Middle frontal gyrus (tissue), 1 donor: ENCODE measurements at regions not wholly inside any gene's neighbourhood (a gene's known extent, or its start where the extent isn't known, plus 50 kb on each side); places are given as distances from the start of the nearest gene placed in this dataset.

ENCODE experiments used
- DNase-seq: peaks from one replicate; pipeline ENCODE4 v3.0.0-alpha.2; 2015; ENCODE audit warnings: low spot score; ENCODE audit errors: extremely low spot score

DNA sequence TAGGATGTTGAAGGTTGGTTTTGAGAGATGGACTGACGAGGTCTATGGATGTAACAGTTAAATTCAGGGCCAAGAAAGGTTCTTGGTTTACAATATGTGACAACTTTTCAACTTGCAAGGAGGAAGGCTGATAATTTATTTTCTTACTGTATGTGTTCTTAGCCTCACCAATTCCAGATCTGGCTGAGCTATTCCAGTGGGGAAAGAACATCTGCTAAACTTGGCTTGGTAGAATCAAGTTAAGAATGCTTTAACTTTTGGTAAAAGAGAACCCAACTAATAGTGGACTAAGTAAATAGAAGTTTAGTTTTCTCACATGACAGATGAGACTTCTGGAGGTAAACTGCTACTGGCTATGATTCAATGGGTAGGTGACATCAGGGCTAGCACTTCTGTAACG, 222.9 kb downstream of the KLF5 start:
- DNase-seq = no peak

- DNase-seq = no peak
These were observed 219.4 kb downstream of the KLF5 start for GRCh38 chr13:73278186-73278585.

DNA sequence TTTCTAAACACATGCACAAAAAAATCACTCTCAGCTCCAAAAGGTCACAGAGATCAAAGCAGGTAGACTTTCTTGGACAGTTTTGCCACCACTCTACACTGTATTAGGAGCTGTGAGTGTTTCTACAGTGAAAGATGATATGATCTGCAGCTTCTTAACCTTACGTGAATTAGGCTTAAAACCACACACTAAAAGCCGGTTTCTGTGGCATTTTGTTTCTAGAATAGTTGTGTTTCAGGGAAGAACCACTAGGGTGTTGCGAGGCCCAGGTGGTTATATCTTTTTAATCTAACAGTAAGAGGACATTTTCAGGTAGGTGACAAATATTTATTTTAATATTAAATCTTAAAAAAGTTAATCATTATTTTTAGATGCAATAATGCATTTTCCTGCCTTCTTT, 216.4 kb downstream of the KLF5 start:
- DNase-seq = no peak

DNA sequence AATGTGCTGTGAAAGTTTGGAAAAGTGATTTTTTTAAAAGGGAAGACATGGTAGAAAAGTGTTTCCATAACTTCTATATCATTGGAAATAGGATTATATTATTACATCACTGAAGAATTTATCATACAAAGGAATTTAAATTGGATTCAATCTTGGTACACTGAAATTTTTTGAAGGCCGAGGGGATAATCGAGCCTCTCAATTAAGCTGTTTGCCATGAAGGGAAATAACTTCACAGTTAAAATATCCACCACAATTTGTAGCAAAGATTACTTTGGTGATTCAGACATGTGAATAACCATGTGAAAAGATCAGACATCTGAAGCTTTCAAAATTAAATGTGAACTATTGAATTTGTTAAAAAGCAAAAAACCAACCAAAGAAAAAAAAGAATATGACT, 215.3 kb downstream of the KLF5 start:
- DNase-seq = no peak

DNA sequence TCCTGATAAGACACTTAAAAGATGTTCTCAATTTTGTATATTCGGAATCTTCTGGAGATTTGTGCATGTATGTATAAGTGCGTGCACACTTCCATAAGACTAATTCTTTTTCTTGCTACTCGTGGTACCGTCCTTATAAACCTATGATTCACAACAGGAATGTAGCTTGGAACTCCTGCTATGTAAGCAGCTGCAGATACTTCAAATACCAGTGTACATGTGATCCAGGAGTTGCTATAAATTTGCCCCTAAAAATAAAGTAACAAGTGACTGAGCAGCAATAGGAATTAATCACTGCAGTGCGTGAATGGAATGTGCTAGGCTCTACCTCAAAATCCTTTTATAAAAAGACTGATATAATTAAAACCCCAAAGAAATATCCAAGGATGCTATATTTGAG, 214.9 kb downstream of the KLF5 start:
- DNase-seq = no peak

- DNase-seq = no peak
These were observed 214.5 kb downstream of the KLF5 start for GRCh38 chr13:73273276-73273675.

GRCh38 chr13:73272831-73273230, 214.0 kb downstream of the KLF5 start:
- no peak for DNase-seq

DNA sequence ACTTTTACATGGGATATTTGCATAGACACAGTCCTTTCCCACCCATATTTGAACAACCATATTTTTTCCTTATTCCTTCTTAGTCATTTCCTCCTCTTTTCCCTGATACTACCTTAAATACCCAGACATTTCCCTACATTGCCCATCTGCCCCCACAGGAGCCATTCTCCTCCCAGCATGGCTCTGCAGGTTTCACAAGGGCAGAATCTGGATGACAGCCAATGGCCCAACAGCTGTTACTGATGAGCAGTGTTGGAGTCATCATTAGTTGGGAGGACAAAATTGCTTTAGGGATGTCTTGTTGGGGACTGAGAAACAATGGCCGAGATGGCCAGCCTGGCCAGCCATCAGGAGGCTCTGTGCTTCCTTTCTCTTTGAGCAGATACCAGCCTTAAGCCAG, 209.5 kb downstream of the KLF5 start:
- no peak for DNase-seq

GRCh38 chr13:73266640-73267180, 207.9 kb downstream of the KLF5 start:
- no peak for DNase-seq

DNA sequence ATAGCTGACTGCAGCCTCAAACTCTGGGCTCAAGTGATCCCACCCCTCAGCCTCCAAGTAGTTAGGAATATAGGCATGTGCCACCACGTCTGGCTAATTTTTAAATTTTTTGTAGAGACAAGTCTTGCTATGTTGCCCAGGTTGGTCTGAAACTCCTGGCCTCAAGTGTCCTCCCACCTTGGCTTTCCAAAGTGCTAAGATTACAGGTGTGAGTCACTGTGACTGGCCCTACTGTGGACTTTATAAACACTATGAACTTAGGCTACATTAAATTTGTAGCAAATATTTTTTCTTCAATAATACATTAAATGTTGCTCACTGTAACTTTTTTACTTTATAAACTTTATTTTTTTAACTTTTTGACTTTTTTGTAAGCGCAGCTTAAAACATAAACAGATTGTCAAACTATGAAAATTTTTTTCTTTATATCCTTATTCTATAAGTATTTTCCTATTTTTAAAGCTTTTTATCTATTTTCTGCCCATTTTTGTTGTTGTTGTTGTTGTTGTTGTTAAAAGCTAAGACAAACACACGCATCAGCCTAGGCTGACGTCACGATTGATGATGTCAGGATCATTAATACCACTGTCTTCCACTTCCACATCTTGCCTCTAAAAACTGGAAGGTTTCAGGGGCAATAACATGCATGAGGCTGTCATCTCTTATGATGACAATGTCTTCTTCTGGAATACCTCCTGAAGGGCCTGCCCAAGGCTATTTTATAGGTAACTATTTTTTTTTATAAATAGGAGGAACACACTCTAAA, 204.2 kb downstream of the KLF5 start:
- DNase-seq = no peak

DNA sequence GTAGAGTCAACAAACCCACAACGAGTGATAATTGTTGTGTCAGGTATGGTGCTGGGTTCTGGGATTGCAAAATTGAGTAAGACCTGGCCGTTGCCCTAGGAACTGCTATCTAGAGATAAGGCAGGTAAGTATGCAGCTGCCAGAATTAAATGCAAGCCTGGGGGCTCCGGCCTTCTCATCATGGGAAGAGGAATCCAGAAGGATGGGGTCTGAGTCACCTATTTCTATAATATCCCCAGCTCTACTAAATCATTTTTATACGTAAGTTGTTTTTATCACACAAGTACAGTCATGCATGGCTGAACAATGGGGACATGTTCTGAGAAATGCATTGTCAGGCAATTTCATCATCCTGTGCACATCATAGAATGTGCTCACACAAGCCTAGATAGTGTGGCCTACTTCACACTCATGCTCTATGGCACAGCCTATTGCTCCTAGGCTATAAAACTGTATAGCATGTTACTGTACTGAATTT, 203.0 kb downstream of the KLF5 start:
- no peak for DNase-seq

DNA sequence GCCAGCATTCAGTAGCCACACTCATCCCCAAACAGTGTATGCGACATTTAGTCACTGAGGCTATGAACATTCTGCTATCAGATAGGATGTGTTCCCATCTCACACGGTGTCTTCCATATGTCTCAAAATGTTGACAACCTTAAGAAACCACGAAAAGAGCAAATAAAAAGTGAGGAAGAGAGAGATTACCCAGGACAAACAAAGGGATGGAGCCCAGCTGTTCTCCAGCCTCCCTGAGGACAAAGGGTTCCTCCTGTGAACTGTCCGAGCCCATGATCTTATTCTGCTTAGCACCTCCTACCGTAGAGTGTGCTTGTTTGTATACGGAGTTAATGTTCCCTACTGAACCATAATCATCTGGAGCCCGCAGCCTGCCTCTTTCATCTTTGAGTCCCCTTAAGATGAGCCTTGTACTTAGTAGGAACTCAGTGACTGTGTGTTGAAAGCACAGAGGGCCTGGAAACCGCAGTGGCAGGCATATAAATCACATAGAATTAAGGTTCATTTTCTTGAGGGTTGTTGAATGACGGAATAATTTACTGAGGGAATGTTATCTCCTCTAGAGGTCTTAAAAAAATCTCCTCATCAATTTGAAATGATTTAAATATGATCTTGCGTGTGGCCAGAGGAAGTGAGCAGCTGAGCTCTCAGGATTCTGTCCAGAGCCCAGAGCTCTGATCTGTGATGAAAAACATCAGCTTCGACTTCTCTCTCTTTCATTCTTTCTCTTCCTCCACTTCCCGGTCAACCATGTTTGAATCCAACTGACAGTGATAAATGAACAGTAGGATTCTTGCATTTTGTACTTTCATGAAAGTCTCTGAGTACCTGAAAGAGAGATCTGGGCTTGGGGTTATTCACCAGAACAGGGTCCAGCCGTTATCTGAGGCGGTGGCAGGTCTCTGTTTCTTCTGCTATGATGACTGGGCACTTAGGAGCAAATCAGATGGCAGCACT, 200.5 kb downstream of the KLF5 start:
- DNase-seq = no peak

GRCh38 chr13:73258406-73258805, 199.6 kb downstream of the KLF5 start:
- no peak for DNase-seq

DNA sequence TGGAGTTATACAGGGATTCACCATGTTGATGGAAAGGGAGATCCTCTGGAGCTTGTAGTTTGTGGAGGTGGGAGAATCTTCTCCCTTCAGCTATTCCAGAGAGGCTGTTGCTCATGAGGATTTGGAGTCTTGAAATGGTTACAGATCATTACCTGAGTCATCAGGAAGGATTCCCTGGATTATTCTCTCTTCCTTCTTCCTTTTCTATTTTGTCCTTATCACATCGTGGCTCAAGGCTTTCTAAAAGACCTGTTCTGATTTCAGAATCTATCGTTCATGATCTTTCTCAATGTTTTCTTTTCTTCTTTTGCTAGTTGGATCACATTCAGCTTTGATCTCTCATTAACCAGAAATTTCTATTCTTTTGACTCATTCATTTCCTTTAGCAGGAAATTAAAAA, 196.0 kb downstream of the KLF5 start:
- no peak for DNase-seq

DNA sequence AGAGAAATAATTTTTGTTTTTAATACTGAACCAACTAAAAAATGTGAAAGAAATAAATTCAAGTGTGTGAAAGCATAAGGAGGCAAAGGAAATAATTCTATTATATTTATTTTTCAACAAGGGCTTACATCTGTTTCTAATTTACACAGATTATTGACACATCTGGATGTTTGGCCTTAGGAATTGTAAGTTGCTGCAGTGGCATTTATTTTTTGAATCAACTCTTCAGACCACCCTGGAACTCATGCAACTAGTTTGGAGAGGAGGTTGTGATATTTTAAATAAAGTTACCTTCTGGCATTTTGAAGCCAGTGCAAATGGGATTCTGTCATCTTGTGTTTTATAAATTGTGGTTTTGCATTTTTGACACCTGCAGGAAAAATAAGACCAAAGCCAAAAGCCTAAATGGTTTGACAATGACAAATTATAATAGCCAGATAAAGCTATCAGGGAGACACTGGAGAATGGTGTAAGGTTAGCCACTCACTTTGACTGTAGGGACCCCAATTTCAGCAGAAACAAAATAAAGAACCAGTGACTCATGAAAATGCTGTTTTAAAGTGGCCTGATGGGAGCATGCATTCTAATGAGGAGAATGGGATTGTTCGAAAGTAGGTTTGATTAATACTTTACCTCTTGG, 192.9 kb downstream of the KLF5 start:
- DNase-seq = no peak

- DNase-seq = no peak
These were observed 191.3 kb downstream of the KLF5 start for GRCh38 chr13:73250061-73250460.

- no peak for DNase-seq
These were observed 190.1 kb downstream of the KLF5 start for GRCh38 chr13:73248711-73249580.

GRCh38 chr13:73248154-73248553, 189.3 kb downstream of the KLF5 start:
- DNase-seq = no peak

DNA sequence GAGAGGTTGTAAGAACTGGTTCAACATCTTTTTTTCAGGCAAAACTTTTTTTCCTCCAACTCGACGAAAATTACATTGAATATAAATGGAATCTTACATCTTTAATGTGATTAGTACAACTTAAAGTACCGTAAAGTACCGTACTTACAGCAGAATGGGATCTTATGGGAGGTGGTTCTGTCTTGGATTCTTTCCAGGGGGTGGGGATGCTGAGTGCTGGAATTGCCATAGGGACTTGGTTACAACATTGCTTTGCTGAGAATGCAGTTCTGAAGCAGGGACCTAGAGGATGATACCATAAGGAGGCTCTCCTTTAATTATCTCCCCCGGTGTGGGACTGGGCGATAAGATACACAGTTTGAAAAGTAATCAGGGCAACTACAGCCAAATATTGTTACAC, 186.4 kb downstream of the KLF5 start:
- DNase-seq = no peak

DNA sequence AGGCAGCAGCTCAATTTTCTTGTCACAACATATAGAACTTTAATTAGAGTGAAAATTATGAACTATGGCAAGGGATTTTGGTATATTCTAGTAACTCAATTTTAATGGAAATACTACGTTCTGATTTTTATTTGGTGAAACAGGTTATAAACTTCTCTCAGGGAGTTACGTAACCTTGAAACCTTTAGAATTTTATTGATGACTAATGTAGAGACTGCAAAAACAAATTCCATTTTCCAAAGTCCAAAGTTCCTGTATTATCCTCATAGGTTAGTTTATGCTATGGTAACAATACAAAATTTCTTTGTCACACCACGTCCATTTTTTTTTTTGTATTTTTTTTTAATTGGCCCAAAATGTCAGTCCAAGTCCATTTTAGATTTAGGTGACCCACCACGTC, 185.7 kb downstream of the KLF5 start:
- DNase-seq = no peak
